Activated T-helper 17 cell treated with anti-CD3 and anti-CD28 coated beads, Interleukin-2, amount 50 U/mL, for 72 hours (primary cell): ENCODE measurements at regions not wholly inside any gene's neighbourhood (a gene's known extent, or its start where the extent isn't known, plus 50 kb on each side); places are given as distances from the start of the nearest gene placed in this dataset.

Experiments
- ATAC-seq: fragments of 150-1000 bp; cut with Tn5 transposase; replicated peaks from 2 replicates; pipeline ENCODE4 v1.10.0; 2021; ENCODE audit warnings: mild to moderate bottlenecking, moderate library complexity
- H3K27ac Mint-ChIP-seq: one replicate; pipeline ENCODE4 v1.8.0; 2022; ENCODE audit warnings: mixed read lengths
- H3K27me3 Mint-ChIP-seq: one replicate; pipeline ENCODE4 v1.8.0; 2022; ENCODE audit warnings: mixed read lengths
- H3K36me3 Mint-ChIP-seq: one replicate; pipeline ENCODE4 v1.8.0; 2022; ENCODE audit warnings: low read depth, mild to moderate bottlenecking, mixed read lengths
- H3K4me1 Mint-ChIP-seq: one replicate; pipeline ENCODE4 v1.8.0; 2022; ENCODE audit warnings: mixed read lengths
- H3K4me3 Mint-ChIP-seq: one replicate; pipeline ENCODE4 v1.8.0; 2022; ENCODE audit warnings: mild to moderate bottlenecking, mixed read lengths
- H3K9me3 Mint-ChIP-seq: one replicate; pipeline ENCODE4 v1.8.0; 2022; ENCODE audit warnings: mixed read lengths

- H3K27ac Mint-ChIP-seq: no peak overlapping the region
- H3K4me1 Mint-ChIP-seq: no peaks in the 10 kb centered on the region
- no peaks in the 10 kb centered on the region for H3K9me3 Mint-ChIP-seq
- no peaks in the 10 kb centered on the region for H3K27me3 Mint-ChIP-seq
- H3K4me3 Mint-ChIP-seq: no peak overlapping the region
- peaks cover 4% of the 10 kb centered on the region for H3K36me3 Mint-ChIP-seq
- ATAC-seq: no peak
These were observed 238.4 kb downstream of the BRD1 start for GRCh38 chr22:49589301-49589700.

- ATAC-seq: no peak
- Mint-ChIP-seq H3K27me3 (no peaks in the 10 kb centered on the region), H3K4me1 (no peaks in the 10 kb centered on the region), H3K27ac (no peak overlapping the region), H3K4me3 (no peak overlapping the region), H3K9me3 (no peaks in the 10 kb centered on the region), H3K36me3 (peaks cover 9% of the 10 kb centered on the region)
These were observed 238.9 kb downstream of the BRD1 start for GRCh38 chr22:49588739-49589138.

DNA sequence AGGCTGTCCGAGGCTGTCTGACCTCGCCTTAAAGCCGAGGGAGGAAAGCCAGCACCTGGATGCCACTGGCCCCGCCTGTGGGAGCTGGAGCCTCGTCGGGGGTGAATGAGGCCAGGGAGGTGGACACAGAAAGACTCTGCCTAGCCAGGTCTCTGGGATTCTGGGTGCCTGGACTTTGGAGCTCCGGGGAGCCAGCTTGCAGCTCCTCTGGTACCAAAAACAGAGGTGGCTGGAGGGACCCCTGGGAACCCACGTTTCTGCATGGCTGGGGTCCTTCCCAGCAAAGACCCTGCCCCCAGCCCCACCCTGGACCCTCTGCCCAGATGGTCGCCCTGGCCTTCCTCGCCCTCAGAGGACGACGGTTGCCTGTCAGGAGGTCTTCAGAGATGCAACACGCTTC, 239.7 kb downstream of the BRD1 start:
- Mint-ChIP-seq H3K36me3 (peaks cover 14% of the 10 kb centered on the region), H3K4me1 (no peaks in the 10 kb centered on the region), H3K4me3 (no peak overlapping the region), H3K27ac (no peak overlapping the region), H3K27me3 (no peaks in the 10 kb centered on the region), H3K9me3 (no peaks in the 10 kb centered on the region)
- no peak for ATAC-seq

DNA sequence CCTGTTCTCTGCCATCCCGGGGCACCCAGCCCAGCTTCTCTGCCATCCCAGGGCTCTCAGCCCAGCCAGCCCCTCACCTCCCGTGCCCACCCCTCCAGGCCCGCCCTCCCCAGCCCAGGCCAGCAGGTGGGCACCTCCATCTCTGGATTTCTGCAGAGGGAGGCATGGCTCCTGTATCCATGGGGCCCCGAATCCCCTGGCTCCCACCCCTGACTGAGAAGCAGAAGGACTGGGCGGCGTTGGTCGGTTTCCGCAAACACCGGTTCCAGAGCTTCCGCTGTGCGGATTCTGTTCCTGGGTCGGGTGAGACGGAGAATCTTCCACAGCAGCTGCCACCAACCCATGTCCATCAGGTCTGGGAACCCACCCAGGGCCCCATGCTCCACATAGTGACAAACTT, 240.3 kb downstream of the BRD1 start:
- no peak overlapping the region for H3K4me3 Mint-ChIP-seq
- peaks cover 14% of the 10 kb centered on the region for H3K36me3 Mint-ChIP-seq
- H3K4me1 Mint-ChIP-seq: no peaks in the 10 kb centered on the region

DNA sequence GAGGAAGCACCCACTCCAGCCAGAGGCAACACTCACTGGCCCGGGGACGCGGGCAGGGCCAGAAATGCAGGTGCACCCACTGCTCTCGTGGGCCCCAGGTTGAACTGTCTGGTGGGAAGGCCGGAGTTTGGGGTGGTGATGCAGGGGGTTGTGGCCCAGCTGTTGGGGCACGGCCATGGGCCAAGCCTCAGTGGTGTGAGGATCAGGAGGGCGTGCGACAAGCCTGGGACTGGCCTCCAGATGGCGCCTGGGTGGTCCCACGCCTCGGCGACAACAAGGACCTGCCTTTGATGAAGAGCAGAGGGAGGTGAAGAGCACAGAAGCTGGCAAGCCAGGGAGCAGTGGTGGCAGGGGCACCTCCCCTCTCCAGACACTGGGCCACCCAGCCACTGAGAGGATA, 240.8 kb downstream of the BRD1 start:
- Mint-ChIP-seq H3K36me3 (peaks cover 14% of the 10 kb centered on the region), H3K27me3 (no peaks in the 10 kb centered on the region), H3K27ac (no peak overlapping the region), H3K4me1 (no peaks in the 10 kb centered on the region), H3K4me3 (no peak overlapping the region), H3K9me3 (no peaks in the 10 kb centered on the region)
- no peak for ATAC-seq

More for the DNA sequence above, 240.3 kb downstream of the BRD1 start:
- H3K27me3 Mint-ChIP-seq: no peaks in the 10 kb centered on the region
- H3K27ac Mint-ChIP-seq: no peak overlapping the region
- no peak for ATAC-seq
- no peaks in the 10 kb centered on the region for H3K9me3 Mint-ChIP-seq

- ATAC-seq: no peak
These were observed 241.4 kb downstream of the BRD1 start for GRCh38 chr22:49586244-49586748.

GRCh38 chr22:49585461-49586243, 242.0 kb downstream of the BRD1 start:
- ATAC-seq: no peak
- Mint-ChIP-seq H3K4me3 (no peak overlapping the region), H3K36me3 (peaks cover 14% of the 10 kb centered on the region), H3K27ac (no peak overlapping the region), H3K4me1 (no peaks in the 10 kb centered on the region), H3K9me3 (no peaks in the 10 kb centered on the region), H3K27me3 (no peaks in the 10 kb centered on the region)

More at GRCh38 chr22:49586244-49586748, 241.4 kb downstream of the BRD1 start:
- no peaks in the 10 kb centered on the region for H3K9me3 Mint-ChIP-seq
- peaks cover 14% of the 10 kb centered on the region for H3K36me3 Mint-ChIP-seq
- H3K4me3 Mint-ChIP-seq: no peak overlapping the region
- H3K27me3 Mint-ChIP-seq: no peaks in the 10 kb centered on the region
- no peak overlapping the region for H3K27ac Mint-ChIP-seq
- no peaks in the 10 kb centered on the region for H3K4me1 Mint-ChIP-seq

DNA sequence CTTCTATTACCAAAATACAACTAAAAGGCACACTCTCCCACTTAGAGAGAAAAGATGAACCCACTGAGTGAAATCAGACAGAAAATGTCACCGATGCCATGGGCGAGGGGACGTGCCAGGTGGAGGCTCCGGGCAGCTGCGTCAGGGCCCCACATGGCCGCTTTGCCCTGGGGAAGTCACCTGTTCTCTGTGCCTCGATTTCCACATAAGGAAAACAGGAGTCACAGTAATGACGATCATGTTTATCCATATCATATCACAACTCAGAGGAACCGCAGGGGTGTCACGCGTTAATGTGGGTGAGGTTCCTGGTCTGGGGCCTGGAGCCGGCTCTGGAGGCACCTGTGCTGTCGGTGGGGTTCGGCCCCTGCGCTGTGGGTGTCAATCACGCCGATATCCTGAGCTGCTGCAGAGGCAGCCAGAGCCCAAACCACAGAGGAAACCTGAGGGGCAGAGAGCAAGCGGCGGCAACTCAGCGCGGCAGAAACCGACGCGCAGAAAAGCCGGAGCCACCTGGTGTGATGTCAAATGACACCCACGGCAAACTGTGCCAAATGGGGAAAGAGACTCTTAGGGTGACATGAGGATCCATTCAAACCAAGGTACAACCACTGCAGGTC, 243.7 kb downstream of the BRD1 start:
- ATAC-seq: no peak
- Mint-ChIP-seq H3K4me1 (no peaks in the 10 kb centered on the region), H3K4me3 (no peak overlapping the region), H3K36me3 (peaks cover 14% of the 10 kb centered on the region), H3K9me3 (no peaks in the 10 kb centered on the region), H3K27ac (no peak overlapping the region), H3K27me3 (no peaks in the 10 kb centered on the region)

GRCh38 chr22:49583341-49583740, 244.3 kb downstream of the BRD1 start:
- Mint-ChIP-seq H3K36me3 (peaks cover 14% of the 10 kb centered on the region), H3K4me3 (no peak overlapping the region), H3K27ac (no peak overlapping the region), H3K9me3 (no peaks in the 10 kb centered on the region), H3K4me1 (no peaks in the 10 kb centered on the region), H3K27me3 (no peaks in the 10 kb centered on the region)
- ATAC-seq: no peak

DNA sequence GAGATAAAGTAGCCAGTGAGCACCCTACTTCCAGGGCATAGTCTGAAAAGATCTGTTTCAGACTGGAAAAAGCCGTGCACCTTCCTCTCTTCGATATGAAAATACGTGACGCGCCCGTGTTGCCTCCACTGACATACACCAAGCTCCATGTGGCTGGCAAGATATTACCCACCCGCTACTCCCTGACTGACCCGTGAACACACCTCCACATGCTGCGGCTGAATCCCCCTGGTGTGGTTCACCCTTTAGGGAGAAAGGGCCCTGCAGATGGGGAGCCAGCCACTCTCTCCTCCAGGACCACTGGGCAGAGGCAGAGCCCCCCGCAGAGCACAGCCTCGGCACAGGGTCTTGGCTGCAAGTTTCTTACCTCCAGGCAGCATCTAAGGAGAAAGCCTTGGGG, 245.0 kb downstream of the BRD1 start:
- Mint-ChIP-seq H3K27ac (no peak overlapping the region), H3K27me3 (no peaks in the 10 kb centered on the region), H3K36me3 (peaks cover 14% of the 10 kb centered on the region), H3K4me3 (no peak overlapping the region), H3K9me3 (no peaks in the 10 kb centered on the region), H3K4me1 (no peaks in the 10 kb centered on the region)
- no peak for ATAC-seq

GRCh38 chr22:49582181-49582580, 245.5 kb downstream of the BRD1 start:
- H3K4me1 Mint-ChIP-seq: no peaks in the 10 kb centered on the region
- no peaks in the 10 kb centered on the region for H3K27me3 Mint-ChIP-seq
- peaks cover 14% of the 10 kb centered on the region for H3K36me3 Mint-ChIP-seq
- H3K9me3 Mint-ChIP-seq: no peaks in the 10 kb centered on the region
- ATAC-seq: no peak
- no peak overlapping the region for H3K27ac Mint-ChIP-seq
- H3K4me3 Mint-ChIP-seq: no peak overlapping the region

- H3K36me3 Mint-ChIP-seq: peaks cover 14% of the 10 kb centered on the region
- H3K9me3 Mint-ChIP-seq: no peaks in the 10 kb centered on the region
- no peaks in the 10 kb centered on the region for H3K27me3 Mint-ChIP-seq
- H3K4me1 Mint-ChIP-seq: no peaks in the 10 kb centered on the region
- no peak overlapping the region for H3K27ac Mint-ChIP-seq
- ATAC-seq: no peak
- H3K4me3 Mint-ChIP-seq: no peak overlapping the region
These were observed 247.6 kb downstream of the BRD1 start for GRCh38 chr22:49580024-49580423.

- Mint-ChIP-seq H3K27ac (no peak overlapping the region), H3K4me1 (no peaks in the 10 kb centered on the region), H3K9me3 (no peaks in the 10 kb centered on the region), H3K4me3 (no peak overlapping the region), H3K27me3 (no peaks in the 10 kb centered on the region), H3K36me3 (no peaks in the 10 kb centered on the region)
- no peak for ATAC-seq
These were observed 250.3 kb downstream of the BRD1 start for GRCh38 chr22:49577168-49578060.

DNA sequence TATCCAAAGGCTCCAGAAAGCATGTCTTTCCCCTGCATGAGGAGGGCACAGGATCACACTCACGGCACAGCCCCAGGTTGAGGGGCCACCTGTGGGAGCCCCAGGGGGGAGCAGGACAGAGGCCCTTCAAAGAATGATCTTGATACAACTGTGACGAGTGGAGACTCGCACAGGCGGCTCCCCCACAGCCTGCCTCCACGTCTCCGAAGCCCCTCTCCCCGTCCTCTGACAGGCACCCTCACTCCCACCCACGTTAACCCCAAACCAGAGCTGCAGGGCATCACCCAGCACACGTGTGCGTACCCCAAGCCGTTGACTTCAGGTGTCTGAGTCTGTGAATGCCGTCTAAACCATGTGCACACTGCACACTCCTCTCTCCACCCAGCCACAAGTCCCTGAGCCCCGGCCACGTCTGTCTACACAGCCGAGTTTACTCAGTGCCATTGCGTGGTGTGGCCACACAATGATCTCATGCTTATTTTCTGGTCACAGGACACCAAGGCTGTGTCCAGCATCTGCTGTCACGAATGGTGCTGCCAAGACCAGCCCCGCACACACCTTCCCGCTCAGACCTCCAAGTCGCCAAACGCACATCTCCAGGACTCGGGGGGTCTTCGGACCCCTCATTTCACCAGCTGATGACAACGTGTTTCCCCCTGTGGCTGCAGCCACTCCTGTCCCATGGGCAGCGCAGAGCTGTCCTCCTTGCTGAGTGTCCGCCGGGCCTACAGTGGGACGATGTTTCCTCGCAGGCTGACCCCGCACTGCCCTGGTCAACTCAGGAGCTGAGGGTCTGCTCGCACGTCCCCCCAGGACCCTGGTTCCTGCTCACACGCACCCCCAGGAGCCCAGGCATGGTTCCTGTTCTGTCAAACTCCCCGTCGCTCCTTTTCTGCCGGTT, 251.2 kb downstream of the BRD1 start:
- Mint-ChIP-seq H3K36me3 (no peaks in the 10 kb centered on the region), H3K9me3 (no peaks in the 10 kb centered on the region), H3K27me3 (no peaks in the 10 kb centered on the region), H3K4me1 (no peaks in the 10 kb centered on the region), H3K4me3 (no peak overlapping the region), H3K27ac (no peak overlapping the region)
- no peak for ATAC-seq
